ENCODE measurements at regions not wholly inside any gene's neighbourhood (a gene's known extent, or its start where the extent isn't known, plus 50 kb on each side); places are given as distances from the start of the nearest gene placed in this dataset.

GRCh38 chr22:23471698-23472097, 108.4 kb downstream of the IGLL1 start:
- Histone ChIP-seq H2AK5ac (ENCODE audit: low read depth, low read length) (no peak overlapping the region), H3K9me1 (ENCODE audit: insufficient read depth, low read length) (no peaks in the 10 kb centered on the region), H3K27me3 (ENCODE audit: control insufficient read depth, insufficient read depth, low read length) (no peaks in the 10 kb centered on the region), H3K79me1 (ENCODE audit: low read depth in 1 of 2, low read length in 2 of 2) (no peaks in the 10 kb centered on the region), H3K14ac (replicated peaks; ENCODE audit: low read depth, low read length) (no peak overlapping the region), H3K27ac (ENCODE audit: insufficient read depth, low read length) (no peak overlapping the region), H4K91ac (ENCODE audit: insufficient read depth, low read depth, low read length) (no peak overlapping the region), H3K4me3 (ENCODE audit: insufficient read depth, low read depth, low read length) (no peak overlapping the region), H2BK120ac (ENCODE audit: low read depth, low read length) (no peak overlapping the region), H4K8ac (ENCODE audit: low read depth in 2 of 2, low read length in 2 of 2) (no peak overlapping the region), H2AK9ac (replicated peaks; ENCODE audit: low read depth, low read length, poor library complexity) (no peak overlapping the region), H4K5ac (ENCODE audit: low read depth, low read length) (no peak overlapping the region), H3K36me3 (ENCODE audit: control insufficient read depth, insufficient read depth, low read length) (no peaks in the 10 kb centered on the region), H3K4me2 (ENCODE audit: low read depth, low read length) (no peak overlapping the region), H2BK15ac (ENCODE audit: low read depth, low read length) (no peak overlapping the region), H3K4ac (ENCODE audit: low read depth, low read length) (no peak overlapping the region), H2BK5ac (ENCODE audit: low read depth, low read length, poor library complexity, severe bottlenecking) (no peak overlapping the region), H3K9me3 (ENCODE audit: control insufficient read depth, insufficient read depth, low read length) (no peaks in the 10 kb centered on the region), H3K56ac (ENCODE audit: extremely low read depth, insufficient read depth, low read length) (no peak overlapping the region), H3K4me1 (ENCODE audit: control insufficient read depth, insufficient read depth, low read length) (no peaks in the 10 kb centered on the region), H3K23ac (ENCODE audit: low read depth, low read length) (no peak overlapping the region), H4K20me1 (ENCODE audit: insufficient read depth, low read length) (no peaks in the 10 kb centered on the region), H3K9ac (ENCODE audit: low read depth, low read length) (no peak overlapping the region), H3K18ac (ENCODE audit: low read depth, low read length) (no peak overlapping the region), H2AFZ (replicated peaks; ENCODE audit: low read length, poor library complexity) (no peak overlapping the region), H2BK20ac (ENCODE audit: low read depth, low read length) (no peak overlapping the region)
- in situ Hi-C loops (cut with MboI; ENCODE audit: low sequenced_read_pairs) (no loop called here), dilution Hi-C loops (cut with HindIII; ENCODE audit: low sequenced_read_pairs, unreplicated experiment) (no loop called here), intact Hi-C loops (cut with micrococcal nuclease) (no loop called here)
- CTCF ChIA-PET, result interaction anchor here (1.2 kb wide), 1 partner anchor 9 kb away, joined by 4 read pairs; no protein-coding TSS in a partner anchor
- WGBS, 2 experiments (ENCODE audit: extremely low coverage in 2 of 2, insufficient read length in 1 of 2), result no CpG with 5 or more reads among the region's 3 CpGs
- no TSS peak for BruUV-seq (replicated peaks)
- POLR2A ChIA-PET (ENCODE audit: unreplicated experiment), result no interaction called here
- TF ChIP-seq FOS (IDR thresholded peaks at IDR 0.05; ENCODE audit: low read depth, low read length) (no peak), CTCF (conservative IDR thresholded peaks at IDR 0.05; ENCODE audit: low read depth, low read length) (no peak), MXI1 (IDR thresholded peaks at IDR 0.05; ENCODE audit: borderline replicate concordance, low read depth, low read length) (no peak), SMC3 (IDR thresholded peaks at IDR 0.05; ENCODE audit: low read depth, low read length) (no peak), USF2 (IDR thresholded peaks at IDR 0.05; ENCODE audit: low read depth, low read length) (no peak), RFX5 (IDR thresholded peaks at IDR 0.05; ENCODE audit: low read depth, low read length) (no peak), RAD21 (IDR thresholded peaks at IDR 0.05; ENCODE audit: low read length) (no peak), MAZ (IDR thresholded peaks at IDR 0.05; ENCODE audit: borderline replicate concordance, low read depth, low read length) (no peak), CHD1 (IDR thresholded peaks at IDR 0.05; ENCODE audit: low read depth, low read length) (no peak), ELK1 (IDR thresholded peaks at IDR 0.05; ENCODE audit: borderline replicate concordance, low read depth, low read length) (no peak)
- DNase-seq (no peak), ATAC-seq (ENCODE audit: low read depth) (no peak)

Measured in IMR-90 (cell line).